ENCODE measurements at regions not wholly inside any gene's neighbourhood (a gene's known extent, or its start where the extent isn't known, plus 50 kb on each side); places are given as distances from the start of the nearest gene placed in this dataset.

- no peak for TF ChIP-seq ZNF324 (CRISPR knock-in tag; IDR thresholded peaks at IDR 0.05)
- no peak for TF ChIP-seq ZNF212 (CRISPR knock-in tag; IDR thresholded peaks at IDR 0.05)
- TF ChIP-seq ZNF830 (CRISPR knock-in tag; IDR thresholded peaks at IDR 0.05): no peak
- TF ChIP-seq SIN3B (IDR thresholded peaks at IDR 0.05; ENCODE audit: low read depth): no peak
- TF ChIP-seq FOXK2 (conservative IDR thresholded peaks at IDR 0.05 in 1 of 2, IDR thresholded peaks at IDR 0.05 in 1 of 2; ENCODE audit: low read depth in 2 of 2): no peak
- TF ChIP-seq FOSL1 (tag; conservative IDR thresholded peaks at IDR 0.05): no peak
- TF ChIP-seq MLX (CRISPR knock-in tag; conservative IDR thresholded peaks at IDR 0.05): no peak
- TF ChIP-seq MAFK (IDR thresholded peaks at IDR 0.05; ENCODE audit: low read length): peak; percentile 35; the same call in 1 of the 2 replicates
- TF ChIP-seq NUFIP1 (IDR thresholded peaks at IDR 0.05; ENCODE audit: partially characterized antibody): no peak
- no peak for TF ChIP-seq DMBX1 (CRISPR knock-in tag; IDR thresholded peaks at IDR 0.05; ENCODE audit: borderline replicate concordance)
- no peak for TF ChIP-seq FOXA1 (IDR thresholded peaks at IDR 0.05; ENCODE audit: borderline replicate concordance)
- no peak for TF ChIP-seq CCNT2 (IDR thresholded peaks at IDR 0.05; ENCODE audit: borderline replicate concordance, extremely low read depth, insufficient read length, low read depth, low read length)
- TF ChIP-seq TFE3 (CRISPR knock-in tag; IDR thresholded peaks at IDR 0.05): no peak
- TF ChIP-seq ZNF740 (CRISPR knock-in tag; IDR thresholded peaks at IDR 0.05): no peak
- no peak for TF ChIP-seq ZNF740 (tag; IDR thresholded peaks at IDR 0.05)
- no peak for TF ChIP-seq ZMIZ1 (IDR thresholded peaks at IDR 0.05; ENCODE audit: low read depth in 2 of 2, low read length in 2 of 2)
- TF ChIP-seq FOXJ2 (tag; IDR thresholded peaks at IDR 0.05): no peak
- no peak for TF ChIP-seq BRCA1 (IDR thresholded peaks at IDR 0.05)
- TF ChIP-seq BRCA1 (CRISPR knock-in tag; IDR thresholded peaks at IDR 0.05): no peak
- TF ChIP-seq SRSF1 (IDR thresholded peaks at IDR 0.05; ENCODE audit: low read depth, low read length): no peak
These were observed 167.0 kb upstream of the USP25 start (continued) for GRCh38 chr21:15562748-15563147.
